ENCODE measurements at regions not wholly inside any gene's neighbourhood (a gene's known extent, or its start where the extent isn't known, plus 50 kb on each side); places are given as distances from the start of the nearest gene placed in this dataset.

GRCh38 chr2:138177693-138178092 is 213.4 kb downstream of the HNMT start:
- DNase-seq (ENCODE audit: low spot score), result no peak

- no peak for DNase-seq (ENCODE audit: low spot score)
Observed at GRCh38 chr2:138180692-138181386, 216.6 kb downstream of the HNMT start.

GRCh38 chr2:138182250-138182936 is 218.1 kb downstream of the HNMT start:
- DNase-seq (ENCODE audit: low spot score), result no peak

- peak; percentile 13 for DNase-seq (ENCODE audit: low spot score)
Observed at GRCh38 chr2:138182937-138183312, 218.7 kb downstream of the HNMT start.

- no peak for DNase-seq (ENCODE audit: low spot score)
Observed at GRCh38 chr2:138183705-138184104, 219.4 kb downstream of the HNMT start.

GRCh38 chr2:138184428-138184827 is 220.2 kb downstream of the HNMT start:
- no peak for DNase-seq (ENCODE audit: low spot score)

- no peak for DNase-seq (ENCODE audit: low spot score)
Observed at GRCh38 chr2:138185827-138186226, 221.6 kb downstream of the HNMT start.

- no peak for DNase-seq (ENCODE audit: low spot score)
Observed at GRCh38 chr2:138187221-138187620, 222.9 kb downstream of the HNMT start.

GRCh38 chr2:138190999-138191398 is 226.7 kb downstream of the HNMT start:
- no peak for DNase-seq (ENCODE audit: low spot score)

GRCh38 chr2:138193416-138194213 is 229.3 kb downstream of the HNMT start:
- DNase-seq (ENCODE audit: low spot score), result no peak

GRCh38 chr2:138201286-138201685 is 237.0 kb downstream of the HNMT start:
- no peak for DNase-seq (ENCODE audit: low spot score)

- no peak for DNase-seq (ENCODE audit: low spot score)
Observed at GRCh38 chr2:138202762-138203161, 238.5 kb downstream of the HNMT start.

- no peak for DNase-seq (ENCODE audit: low spot score)
Observed at GRCh38 chr2:138205281-138205680, 241.0 kb downstream of the HNMT start.

GRCh38 chr2:138207074-138207930 is 243.0 kb downstream of the HNMT start:
- no peak for DNase-seq (ENCODE audit: low spot score)

- DNase-seq (ENCODE audit: low spot score), result no peak
Observed at GRCh38 chr2:138209009-138209408, 244.7 kb downstream of the HNMT start.

GRCh38 chr2:138210487-138210886 is 246.2 kb downstream of the HNMT start:
- no peak for DNase-seq (ENCODE audit: low spot score)

- DNase-seq (ENCODE audit: low spot score), result no peak
Observed at GRCh38 chr2:138212434-138212833, 248.2 kb downstream of the HNMT start.

- no peak for DNase-seq (ENCODE audit: low spot score)
Observed at GRCh38 chr2:138213084-138213483, 248.8 kb downstream of the HNMT start.

- no peak for DNase-seq (ENCODE audit: low spot score)
Observed at GRCh38 chr2:138213624-138214023, 249.4 kb downstream of the HNMT start.

GRCh38 chr2:138215958-138216357 is 251.7 kb downstream of the HNMT start:
- no peak for DNase-seq (ENCODE audit: low spot score)

- DNase-seq (ENCODE audit: low spot score), result no peak
Observed at GRCh38 chr2:138217975-138218374, 253.7 kb downstream of the HNMT start.

GRCh38 chr2:138218397-138218796 is 254.1 kb downstream of the HNMT start:
- DNase-seq (ENCODE audit: low spot score), result no peak
